Osteoblast (primary cell): ENCODE measurements at regions not wholly inside any gene's neighbourhood (a gene's known extent, or its start where the extent isn't known, plus 50 kb on each side); places are given as distances from the start of the nearest gene placed in this dataset.

Source experiments
- DNase-seq: peaks from one replicate; pipeline ENCODE4 v3.0.0; 2011; ENCODE audit warnings: low spot score, mixed read lengths; ENCODE audit not compliant: insufficient read length; ENCODE audit errors: missing footprints
- H2AFZ ChIP-seq: 2 replicates; pipeline ENCODE4 v1.6.0; 2011; ENCODE audit warnings: mild to moderate bottlenecking, low read length
- H3K27ac ChIP-seq: 2 replicates; pipeline ENCODE4 v1.5.1; 2011; ENCODE audit warnings: mild to moderate bottlenecking, low read depth, low read length, moderate library complexity
- H3K27me3 ChIP-seq: 2 replicates; pipeline ENCODE4 v1.6.0; 2012; ENCODE audit warnings: mild to moderate bottlenecking, control low read depth, inconsistent platforms, low read length, moderate library complexity; ENCODE audit not compliant: insufficient read depth
- H3K36me3 ChIP-seq: 2 replicates; pipeline ENCODE4 v1.5.1; 2011; ENCODE audit warnings: mild to moderate bottlenecking, low read length, control low read depth, moderate library complexity; ENCODE audit not compliant: insufficient read depth
- H3K4me1 ChIP-seq: 2 replicates; pipeline ENCODE4 v1.5.1; 2011; ENCODE audit warnings: mild to moderate bottlenecking, low read length, control low read depth, moderate library complexity; ENCODE audit not compliant: insufficient read depth
- H3K4me2 ChIP-seq: 2 replicates; pipeline ENCODE4 v1.6.0; 2011; ENCODE audit warnings: mild to moderate bottlenecking, low read length; ENCODE audit not compliant: insufficient read depth
- H3K4me3 ChIP-seq: fragments of 200-600 bp; sonication (generic); 3 replicates; pipeline ENCODE4 v1.5.1; 2012; ENCODE audit warnings: mild to moderate bottlenecking, low read length, inconsistent platforms; ENCODE audit not compliant: insufficient read depth
- H3K79me2 ChIP-seq: 2 replicates; pipeline ENCODE4 v1.6.0; 2012; ENCODE audit warnings: mild to moderate bottlenecking, low read length, control low read depth, inconsistent platforms; ENCODE audit not compliant: insufficient read depth
- H3K9me3 ChIP-seq: 2 replicates; pipeline ENCODE4 v1.5.1; 2011; ENCODE audit warnings: low read depth, low read length, control low read depth
- H4K20me1 ChIP-seq: 2 replicates; pipeline ENCODE4 v1.6.0; 2012; ENCODE audit warnings: mild to moderate bottlenecking, low read length, control low read depth; ENCODE audit not compliant: insufficient read depth
- TF ChIP-seq, protein P1 (sequence below): IDR thresholded peaks from 2 replicates; pipeline ENCODE4 v1.5.1; 2011; ENCODE audit warnings: mild to moderate bottlenecking, low read depth, low read length, moderate library complexity; ENCODE audit errors: extremely low read depth

DNA sequence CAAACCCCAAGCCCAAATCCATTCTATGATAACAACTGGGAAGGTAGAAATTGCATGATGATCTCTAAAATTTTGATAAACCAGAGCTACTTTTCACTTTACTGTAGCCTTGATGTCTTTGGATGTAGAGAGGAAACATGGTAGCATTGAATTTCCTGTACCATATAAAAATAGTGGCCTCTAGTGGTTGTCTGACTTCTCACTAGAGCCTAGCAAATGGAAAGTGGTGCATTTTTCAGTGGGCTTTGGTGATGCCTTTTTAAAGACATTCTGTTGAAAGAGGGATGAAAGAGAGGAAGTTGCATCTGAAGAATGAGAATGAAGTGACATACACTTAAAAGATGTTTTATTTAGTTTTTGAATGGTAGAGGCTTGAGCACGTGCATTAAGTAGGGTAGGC lies 662.2 kb downstream of the XIRP2 start:
- DNase-seq, result no peak
- TF ChIP-seq, protein P1, sequence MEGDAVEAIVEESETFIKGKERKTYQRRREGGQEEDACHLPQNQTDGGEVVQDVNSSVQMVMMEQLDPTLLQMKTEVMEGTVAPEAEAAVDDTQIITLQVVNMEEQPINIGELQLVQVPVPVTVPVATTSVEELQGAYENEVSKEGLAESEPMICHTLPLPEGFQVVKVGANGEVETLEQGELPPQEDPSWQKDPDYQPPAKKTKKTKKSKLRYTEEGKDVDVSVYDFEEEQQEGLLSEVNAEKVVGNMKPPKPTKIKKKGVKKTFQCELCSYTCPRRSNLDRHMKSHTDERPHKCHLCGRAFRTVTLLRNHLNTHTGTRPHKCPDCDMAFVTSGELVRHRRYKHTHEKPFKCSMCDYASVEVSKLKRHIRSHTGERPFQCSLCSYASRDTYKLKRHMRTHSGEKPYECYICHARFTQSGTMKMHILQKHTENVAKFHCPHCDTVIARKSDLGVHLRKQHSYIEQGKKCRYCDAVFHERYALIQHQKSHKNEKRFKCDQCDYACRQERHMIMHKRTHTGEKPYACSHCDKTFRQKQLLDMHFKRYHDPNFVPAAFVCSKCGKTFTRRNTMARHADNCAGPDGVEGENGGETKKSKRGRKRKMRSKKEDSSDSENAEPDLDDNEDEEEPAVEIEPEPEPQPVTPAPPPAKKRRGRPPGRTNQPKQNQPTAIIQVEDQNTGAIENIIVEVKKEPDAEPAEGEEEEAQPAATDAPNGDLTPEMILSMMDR, result peak; percentile 39
- no peaks in the 10 kb centered on the region for H3K27me3 ChIP-seq
- H3K27ac ChIP-seq, result no peak overlapping the region
- no peaks in the 10 kb centered on the region for H3K36me3 ChIP-seq
- no peak overlapping the region for H2AFZ ChIP-seq
- H3K4me3 ChIP-seq, result no peak overlapping the region
- no peaks in the 10 kb centered on the region for H3K79me2 ChIP-seq
- H3K4me1 ChIP-seq, result no peaks in the 10 kb centered on the region
- H3K9me3 ChIP-seq, result no peaks in the 10 kb centered on the region
- no peak overlapping the region for H3K4me2 ChIP-seq
- H4K20me1 ChIP-seq, result no peaks in the 10 kb centered on the region

DNA sequence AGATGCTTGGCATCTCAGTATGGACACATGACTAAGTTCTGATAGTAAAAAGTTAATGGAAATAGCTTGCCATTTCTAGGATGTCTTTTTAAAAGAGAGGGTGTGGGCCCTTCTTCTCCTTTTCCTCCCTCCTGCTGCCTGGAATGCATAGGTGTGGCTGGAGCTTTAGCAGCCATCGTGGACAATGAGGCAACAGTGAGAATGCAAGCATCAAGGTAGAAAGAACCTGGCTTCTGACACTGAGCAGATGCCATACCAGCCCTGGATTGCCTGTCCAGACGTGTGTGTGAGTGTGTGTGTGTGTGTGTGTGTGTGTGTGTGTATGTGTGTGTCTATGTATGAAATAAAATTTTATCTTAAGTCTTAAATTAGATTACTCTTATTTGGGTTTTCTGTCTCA lies 660.1 kb downstream of the XIRP2 start:
- H3K36me3 ChIP-seq, result no peaks in the 10 kb centered on the region
- no peaks in the 10 kb centered on the region for H3K27me3 ChIP-seq
- no peaks in the 10 kb centered on the region for H3K4me1 ChIP-seq
- no peaks in the 10 kb centered on the region for H3K9me3 ChIP-seq
- no peak overlapping the region for H3K27ac ChIP-seq
- no peak for DNase-seq
- TF ChIP-seq, protein P1, result no peak
- H2AFZ ChIP-seq, result no peak overlapping the region
- no peak overlapping the region for H3K4me2 ChIP-seq
- H4K20me1 ChIP-seq, result no peaks in the 10 kb centered on the region
- H3K4me3 ChIP-seq, result no peak overlapping the region
- no peaks in the 10 kb centered on the region for H3K79me2 ChIP-seq

- Histone ChIP-seq H3K4me2 (no peak overlapping the region), H3K36me3 (no peaks in the 10 kb centered on the region), H3K79me2 (no peaks in the 10 kb centered on the region), H3K9me3 (no peaks in the 10 kb centered on the region), H3K27ac (no peak overlapping the region), H3K4me3 (no peak overlapping the region), H4K20me1 (no peaks in the 10 kb centered on the region), H2AFZ (no peak overlapping the region), H3K27me3 (no peaks in the 10 kb centered on the region), H3K4me1 (no peaks in the 10 kb centered on the region)
- TF ChIP-seq, protein P1, result no peak
- no peak for DNase-seq
Observed at GRCh38 chr2:167544602-167545001, 656.3 kb downstream of the XIRP2 start.

DNA sequence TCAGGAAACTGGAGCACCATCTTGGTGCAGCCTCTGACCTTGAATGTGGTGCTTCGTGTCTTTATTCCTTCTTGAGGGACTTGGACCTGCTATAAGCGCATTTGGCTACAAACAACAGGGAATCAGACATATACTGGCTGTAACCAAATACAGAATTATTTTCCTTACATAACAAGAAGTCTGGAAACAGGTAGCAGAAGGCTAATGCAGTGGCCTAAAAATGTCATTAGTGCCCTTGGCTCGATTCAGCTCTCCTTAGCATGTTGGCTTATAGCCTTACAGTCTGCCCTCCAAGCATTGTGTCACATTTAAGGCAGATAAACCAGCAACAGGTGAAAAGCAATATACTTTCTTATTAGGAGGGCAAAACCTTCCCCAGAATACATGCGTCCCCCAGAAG lies 655.4 kb downstream of the XIRP2 start:
- Histone ChIP-seq H3K4me3 (no peak overlapping the region), H3K9me3 (no peaks in the 10 kb centered on the region), H3K4me1 (no peaks in the 10 kb centered on the region), H3K36me3 (no peaks in the 10 kb centered on the region), H2AFZ (no peak overlapping the region), H3K27ac (no peak overlapping the region), H3K27me3 (no peaks in the 10 kb centered on the region), H3K79me2 (no peaks in the 10 kb centered on the region), H4K20me1 (no peaks in the 10 kb centered on the region), H3K4me2 (no peak overlapping the region)
- TF ChIP-seq, protein P1, result no peak
- no peak for DNase-seq
